Panc1 (cell line): ENCODE measurements at regions not wholly inside any gene's neighbourhood (a gene's known extent, or its start where the extent isn't known, plus 50 kb on each side); places are given as distances from the start of the nearest gene placed in this dataset.
"Not testable (repeated sequence)": the region's sequence is repeated elsewhere in the genome, so short reads cannot be mapped to it uniquely, and the experiment has no call there.

Experiments used
- ATAC-seq: fragments of 200-7000 bp; cut with Tn5 transposase; 2 replicates; pipeline ENCODE4 v1.9.1; 2020; ENCODE audit warnings: mild to moderate bottlenecking, moderate library complexity
- BruUV-seq: library from RNA; stranded (reverse); fragments of 400-500 nt; replicated peaks from 2 replicates; lab custom pipeline; 2021; lab: Mats Ljungman, UMichigan
- CTCF ChIA-PET: fragments of 300-600 bp; sonication (Branson Sonifier 250); formaldehyde crosslinking; loops from one replicate; lab custom pipeline; 2022; ENCODE audit warnings: antibody characterized with exemption; lab: Charles Lee
- POLR2A ChIA-PET: fragments of 300-600 bp; sonication (Branson Sonifier 250); formaldehyde crosslinking; loops from one replicate; lab custom pipeline; 2022; ENCODE audit warnings: antibody characterized with exemption; lab: Charles Lee
- DNase-seq: peaks from one replicate; pipeline ENCODE4 v3.0.0-alpha.2; 2010; ENCODE audit warnings: low read depth, low spot score
- H3K27ac ChIP-seq: 2 replicates; pipeline ENCODE4 v1.5.1; 2011; ENCODE audit warnings: mild to moderate bottlenecking, low read length, inconsistent platforms
- H3K27me3 ChIP-seq: fragments of 200-500 bp; sonication (Bioruptor generic); 2 replicates; pipeline ENCODE4 v1.6.0; 2014; ENCODE audit warnings: low read length, inconsistent platforms; ENCODE audit not compliant: control insufficient read depth, insufficient read depth
- H3K36me3 ChIP-seq: fragments of 200-500 bp; sonication (Bioruptor generic); 2 replicates; pipeline ENCODE4 v1.5.1; 2014; ENCODE audit warnings: inconsistent platforms, mild to moderate bottlenecking, low read length, moderate library complexity; ENCODE audit not compliant: control insufficient read depth, insufficient read depth
- H3K4me1 ChIP-seq: 2 replicates; pipeline ENCODE4 v1.5.1; 2011; ENCODE audit warnings: inconsistent platforms, mild to moderate bottlenecking, low read length, moderate library complexity; ENCODE audit not compliant: control insufficient read depth, insufficient read depth
- H3K4me3 ChIP-seq, 2 experiments: 2 replicates each; pipeline ENCODE4 v1.5.1; 2011 to 2012; ENCODE audit warnings: low read depth in 2 of 2, low read length in 2 of 2, mild to moderate bottlenecking in 2 of 2, inconsistent platforms in 1 of 2, moderate library complexity in 1 of 2
- H3K9me3 ChIP-seq: fragments of 200-500 bp; sonication (Bioruptor generic); 2 replicates; pipeline ENCODE4 v1.5.1; 2014; ENCODE audit warnings: low read depth, mild to moderate bottlenecking, inconsistent platforms, low read length, moderate library complexity; ENCODE audit not compliant: control insufficient read depth, insufficient read depth
- in situ Hi-C: cut with HindIII; loops from 2 replicates; pipeline ENCODE4 v1.10.0; 2016; ENCODE audit warnings: low sequenced_read_pairs, low pct_unique_long_range_greater_than_20kb
- intact Hi-C: fragments of 100-400 bp; cut with micrococcal nuclease; formaldehyde crosslinking; loops from one replicate; pipeline ENCODE4 v1.10.0; 2022; ENCODE audit not compliant: unreplicated experiment

- in situ Hi-C loops, CTCF ChIA-PET, H3K27ac ChIP-seq, ATAC-seq, H3K4me1 ChIP-seq, DNase-seq, H3K4me3 ChIP-seq, intact Hi-C loops, POLR2A ChIA-PET, BruUV-seq, H3K9me3 ChIP-seq, H3K27me3 ChIP-seq, H3K36me3 ChIP-seq: not testable (repeated sequence)
These were observed 183.3 kb upstream of the PRKX start for GRCh38 chrX:3896755-3897154.

- H3K4me1 ChIP-seq, POLR2A ChIA-PET, in situ Hi-C loops, H3K9me3 ChIP-seq, ATAC-seq, BruUV-seq, H3K27me3 ChIP-seq, H3K36me3 ChIP-seq, H3K27ac ChIP-seq, H3K4me3 ChIP-seq, intact Hi-C loops, CTCF ChIA-PET, DNase-seq: not testable (repeated sequence)
These were observed 169.1 kb upstream of the PRKX start for GRCh38 chrX:3882553-3882920.

- peak; percentile 99 for ATAC-seq
- CTCF ChIA-PET, DNase-seq, H3K4me1 ChIP-seq, H3K27me3 ChIP-seq, POLR2A ChIA-PET, BruUV-seq, H3K9me3 ChIP-seq, H3K36me3 ChIP-seq, H3K27ac ChIP-seq, H3K4me3 ChIP-seq, in situ Hi-C loops, intact Hi-C loops: not testable (repeated sequence)
These were observed 168.6 kb upstream of the PRKX start for GRCh38 chrX:3881898-3882552.

- BruUV-seq, H3K4me1 ChIP-seq: not testable (repeated sequence)
These were observed 167.9 kb upstream of the PRKX start for GRCh38 chrX:3881255-3881895.

GRCh38 chrX:3876393-3876792 is 162.9 kb upstream of the PRKX start:
- H3K36me3 ChIP-seq, H3K4me1 ChIP-seq, H3K9me3 ChIP-seq, POLR2A ChIA-PET, intact Hi-C loops, in situ Hi-C loops, DNase-seq, H3K27me3 ChIP-seq, CTCF ChIA-PET, BruUV-seq, ATAC-seq, H3K27ac ChIP-seq, H3K4me3 ChIP-seq: not testable (repeated sequence)

More at GRCh38 chrX:3881255-3881895, 167.9 kb upstream of the PRKX start:
- H3K27me3 ChIP-seq, H3K27ac ChIP-seq, intact Hi-C loops, H3K9me3 ChIP-seq, POLR2A ChIA-PET, CTCF ChIA-PET, H3K36me3 ChIP-seq, H3K4me3 ChIP-seq, in situ Hi-C loops, DNase-seq: not testable (repeated sequence)
- peak; percentile 62 for ATAC-seq

- H3K27ac ChIP-seq, BruUV-seq, in situ Hi-C loops, H3K4me1 ChIP-seq, intact Hi-C loops, POLR2A ChIA-PET, H3K27me3 ChIP-seq, ATAC-seq, CTCF ChIA-PET, H3K4me3 ChIP-seq, H3K36me3 ChIP-seq, DNase-seq, H3K9me3 ChIP-seq: not testable (repeated sequence)
These were observed 162.2 kb upstream of the PRKX start for GRCh38 chrX:3875638-3876037.

- intact Hi-C loops, BruUV-seq, ATAC-seq, POLR2A ChIA-PET, CTCF ChIA-PET, in situ Hi-C loops, H3K27ac ChIP-seq, H3K9me3 ChIP-seq, DNase-seq, H3K27me3 ChIP-seq, H3K4me3 ChIP-seq, H3K36me3 ChIP-seq, H3K4me1 ChIP-seq: not testable (repeated sequence)
These were observed 158.9 kb upstream of the PRKX start for GRCh38 chrX:3872226-3872879.
